RWPE2 (cell line): ENCODE measurements at regions not wholly inside any gene's neighbourhood (a gene's known extent, or its start where the extent isn't known, plus 50 kb on each side); places are given as distances from the start of the nearest gene placed in this dataset.
A peak's percentile ranks its signal among the peaks of the same experiment; 100 is the strongest.

Source experiments
- ATAC-seq: fragments of 200-7000 bp; cut with Tn5 transposase; 3 replicates; pipeline ENCODE4 v1.9.1; 2021; ENCODE audit warnings: low read depth
- DNase-seq: peaks from one replicate; pipeline ENCODE4 v3.0.0-alpha.2; 2020; ENCODE audit warnings: low spot score
- H3K27ac ChIP-seq: fragments of 450-650 bp; 2 replicates; pipeline ENCODE4 v1.5.1; 2017; ENCODE audit warnings: mild to moderate bottlenecking; ENCODE audit not compliant: poor library complexity, severe bottlenecking
- H3K27me3 ChIP-seq: fragments of 250-450 bp; sonication (Bioruptor Pico); 2 replicates; pipeline ENCODE4 v1.5.1; 2021; ENCODE audit warnings: mild to moderate bottlenecking, moderate library complexity; ENCODE audit not compliant: insufficient read depth, poor library complexity, severe bottlenecking
- H3K36me3 ChIP-seq: fragments of 250-450 bp; sonication (Bioruptor Pico); 2 replicates; pipeline ENCODE4 v1.5.1; 2020; ENCODE audit warnings: low read depth, mild to moderate bottlenecking, moderate library complexity
- H3K4me1 ChIP-seq: fragments of 250-450 bp; sonication (Bioruptor Pico); 2 replicates; pipeline ENCODE4 v1.5.1; 2021; ENCODE audit warnings: mild to moderate bottlenecking, moderate library complexity; ENCODE audit not compliant: insufficient read depth, poor library complexity, severe bottlenecking
- H3K4me3 ChIP-seq: fragments of 250-450 bp; sonication (Bioruptor Pico); 2 replicates; pipeline ENCODE4 v1.5.1; 2021; ENCODE audit warnings: mild to moderate bottlenecking, moderate library complexity; ENCODE audit not compliant: severe bottlenecking
- H3K9me3 ChIP-seq: fragments of 250-450 bp; sonication (Bioruptor Pico); 2 replicates; pipeline ENCODE4 v1.5.1; 2021; ENCODE audit warnings: mild to moderate bottlenecking, moderate library complexity; ENCODE audit not compliant: severe bottlenecking
- CTCF ChIP-seq: fragments of 450-650 bp; IDR thresholded peaks from one replicate; pipeline ENCODE4 v1.5.1; 2017; ENCODE audit warnings: mild to moderate bottlenecking, moderate library complexity; ENCODE audit not compliant: poor library complexity, severe bottlenecking

- no peak overlapping the region for H3K4me3 ChIP-seq
- DNase-seq (no peak), ATAC-seq (no peak)
- H3K27ac ChIP-seq = no peak overlapping the region
- no peaks in the 10 kb centered on the region for H3K27me3 ChIP-seq
- H3K36me3 ChIP-seq = no peaks in the 10 kb centered on the region
- H3K4me1 ChIP-seq = peaks cover 12% of the 10 kb centered on the region
- TF ChIP-seq CTCF = no peak
- H3K9me3 ChIP-seq = no peaks in the 10 kb centered on the region
Measured at GRCh38 chr5:45109062-45109461, 300.3 kb downstream of the MRPS30 start.

GRCh38 chr5:45109636-45110035, 300.9 kb downstream of the MRPS30 start:
- Histone ChIP-seq H3K27me3 (no peaks in the 10 kb centered on the region), H3K4me1 (peaks cover 17% of the 10 kb centered on the region), H3K9me3 (no peaks in the 10 kb centered on the region), H3K4me3 (no peak overlapping the region), H3K36me3 (no peaks in the 10 kb centered on the region), H3K27ac (no peak overlapping the region)
- no peak for DNase-seq
- TF ChIP-seq CTCF = no peak
- ATAC-seq = no peak

GRCh38 chr5:45110399-45110798, 301.7 kb downstream of the MRPS30 start:
- no peak for DNase-seq
- TF ChIP-seq CTCF = no peak
- H3K4me1 ChIP-seq = peaks cover 18% of the 10 kb centered on the region

GRCh38 chr5:45113726-45114125, 305.0 kb downstream of the MRPS30 start:
- no peak overlapping the region for H3K4me3 ChIP-seq
- DNase-seq = no peak
- peak overlapping the region; percentile 47 for H3K27ac ChIP-seq
- no peaks in the 10 kb centered on the region for H3K36me3 ChIP-seq
- peaks cover 18% of the 10 kb centered on the region for H3K4me1 ChIP-seq
- peaks cover 3% of the 10 kb centered on the region for H3K9me3 ChIP-seq
- TF ChIP-seq CTCF = no peak
- peak; percentile 96 for ATAC-seq
- no peaks in the 10 kb centered on the region for H3K27me3 ChIP-seq

More at GRCh38 chr5:45110399-45110798, 301.7 kb downstream of the MRPS30 start:
- Histone ChIP-seq H3K9me3 (no peaks in the 10 kb centered on the region), H3K36me3 (no peaks in the 10 kb centered on the region), H3K27ac (no peak overlapping the region), H3K4me3 (no peak overlapping the region), H3K27me3 (no peaks in the 10 kb centered on the region)
- no peak for ATAC-seq

GRCh38 chr5:45132972-45133371, 324.2 kb downstream of the MRPS30 start:
- H3K9me3 ChIP-seq = no peaks in the 10 kb centered on the region
- no peaks in the 10 kb centered on the region for H3K4me1 ChIP-seq
- DNase-seq (no peak), ATAC-seq (no peak)
- peaks cover 10% of the 10 kb centered on the region for H3K27me3 ChIP-seq
- TF ChIP-seq CTCF = no peak
- no peak overlapping the region for H3K4me3 ChIP-seq
- no peak overlapping the region for H3K27ac ChIP-seq
- H3K36me3 ChIP-seq = no peaks in the 10 kb centered on the region
